AG10803 (cell line): ENCODE measurements at regions not wholly inside any gene's neighbourhood (a gene's known extent, or its start where the extent isn't known, plus 50 kb on each side); places are given as distances from the start of the nearest gene placed in this dataset.

Experiments used
- DNase-seq: peaks from one replicate; pipeline ENCODE4 v3.0.0; 2010; ENCODE audit warnings: low read depth
- H3K4me3 ChIP-seq: 2 replicates; pipeline ENCODE4 v1.5.1; 2011; ENCODE audit warnings: mild to moderate bottlenecking, low read length, control low read depth
- TF ChIP-seq, protein P1 (sequence below): conservative IDR thresholded peaks from 2 replicates; pipeline ENCODE4 v1.5.1; 2011; ENCODE audit warnings: mild to moderate bottlenecking, low read length, control low read depth, inconsistent platforms

DNA sequence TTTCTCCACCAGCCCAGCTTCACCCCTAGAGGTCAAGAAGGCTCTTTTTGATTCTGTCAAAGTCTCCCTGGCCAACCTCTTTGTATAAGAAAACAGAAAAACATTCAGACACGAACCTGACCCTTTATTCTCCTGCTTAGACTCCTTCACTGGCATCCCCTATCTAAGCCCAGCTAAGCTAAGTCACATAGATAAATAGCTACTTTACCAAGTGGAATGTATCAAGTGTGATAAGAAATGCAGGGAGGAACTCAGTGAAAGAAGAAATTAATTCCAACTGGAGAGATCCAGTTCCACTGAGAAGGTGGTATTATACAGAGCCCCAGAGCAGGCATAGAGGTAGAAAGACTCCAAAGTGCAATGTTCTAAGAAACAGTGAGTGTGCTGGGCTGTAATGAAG lies 489.5 kb downstream of the TNS1 start:
- TF ChIP-seq, protein P1, sequence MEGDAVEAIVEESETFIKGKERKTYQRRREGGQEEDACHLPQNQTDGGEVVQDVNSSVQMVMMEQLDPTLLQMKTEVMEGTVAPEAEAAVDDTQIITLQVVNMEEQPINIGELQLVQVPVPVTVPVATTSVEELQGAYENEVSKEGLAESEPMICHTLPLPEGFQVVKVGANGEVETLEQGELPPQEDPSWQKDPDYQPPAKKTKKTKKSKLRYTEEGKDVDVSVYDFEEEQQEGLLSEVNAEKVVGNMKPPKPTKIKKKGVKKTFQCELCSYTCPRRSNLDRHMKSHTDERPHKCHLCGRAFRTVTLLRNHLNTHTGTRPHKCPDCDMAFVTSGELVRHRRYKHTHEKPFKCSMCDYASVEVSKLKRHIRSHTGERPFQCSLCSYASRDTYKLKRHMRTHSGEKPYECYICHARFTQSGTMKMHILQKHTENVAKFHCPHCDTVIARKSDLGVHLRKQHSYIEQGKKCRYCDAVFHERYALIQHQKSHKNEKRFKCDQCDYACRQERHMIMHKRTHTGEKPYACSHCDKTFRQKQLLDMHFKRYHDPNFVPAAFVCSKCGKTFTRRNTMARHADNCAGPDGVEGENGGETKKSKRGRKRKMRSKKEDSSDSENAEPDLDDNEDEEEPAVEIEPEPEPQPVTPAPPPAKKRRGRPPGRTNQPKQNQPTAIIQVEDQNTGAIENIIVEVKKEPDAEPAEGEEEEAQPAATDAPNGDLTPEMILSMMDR, result no peak
- no peak overlapping the region for H3K4me3 ChIP-seq
- DNase-seq, result no peak

DNA sequence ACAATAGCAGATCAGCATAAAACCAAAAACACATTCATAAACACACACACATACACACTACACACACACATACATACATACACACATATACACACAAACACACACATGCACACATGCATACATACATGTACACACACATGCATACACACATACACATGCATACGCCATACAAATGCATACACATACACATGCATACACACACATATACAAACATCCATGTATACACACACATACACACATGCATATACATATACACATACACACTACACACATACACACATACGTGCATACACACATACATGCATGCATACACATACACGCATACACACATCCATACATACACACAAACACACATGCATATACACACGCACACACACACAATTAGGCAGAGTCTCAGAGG lies 490.1 kb downstream of the TNS1 start:
- DNase-seq, result no peak
- TF ChIP-seq, protein P1, result no peak
- H3K4me3 ChIP-seq, result no peak overlapping the region

DNA sequence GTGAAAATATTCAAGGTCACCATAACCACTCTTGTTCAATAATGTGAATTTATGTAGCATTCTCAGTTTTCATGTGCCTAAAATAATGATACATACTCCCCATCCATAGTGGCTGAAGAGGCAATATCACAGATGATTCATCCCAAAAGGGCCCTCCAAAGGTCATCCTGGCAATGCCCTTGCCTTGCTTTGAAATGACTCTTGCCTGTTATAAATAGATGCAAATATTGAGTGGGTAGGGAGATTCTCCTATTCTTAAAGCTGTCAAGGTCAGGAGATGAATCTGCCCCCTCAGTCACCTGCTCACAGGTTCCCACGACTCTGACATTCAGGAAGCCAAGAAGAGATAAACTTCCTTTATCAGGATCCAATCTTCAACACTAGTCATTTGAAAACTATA lies 490.5 kb downstream of the TNS1 start:
- no peak for DNase-seq
- TF ChIP-seq, protein P1, result no peak
- no peak overlapping the region for H3K4me3 ChIP-seq

DNA sequence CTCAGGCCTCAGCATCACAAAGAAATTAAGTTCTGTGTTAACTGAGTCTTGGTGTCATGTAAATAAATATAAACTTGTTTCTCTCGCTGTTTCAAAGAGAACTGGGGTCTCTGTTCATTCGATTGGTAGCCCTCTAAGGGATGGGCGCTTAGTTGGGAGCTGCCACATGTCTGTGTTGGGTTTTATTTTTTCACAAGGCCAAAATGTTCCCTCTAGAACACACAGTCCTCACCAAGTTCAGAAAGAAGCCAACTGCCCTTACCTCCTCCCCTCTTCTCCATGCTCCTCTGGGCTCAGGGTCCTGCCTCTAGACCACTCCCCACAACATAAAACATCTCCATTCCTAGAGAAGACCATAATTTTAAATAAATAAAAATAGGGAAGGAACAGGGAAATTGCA lies 490.9 kb downstream of the TNS1 start:
- TF ChIP-seq, protein P1, result no peak
- DNase-seq, result no peak
- H3K4me3 ChIP-seq, result no peak overlapping the region

DNA sequence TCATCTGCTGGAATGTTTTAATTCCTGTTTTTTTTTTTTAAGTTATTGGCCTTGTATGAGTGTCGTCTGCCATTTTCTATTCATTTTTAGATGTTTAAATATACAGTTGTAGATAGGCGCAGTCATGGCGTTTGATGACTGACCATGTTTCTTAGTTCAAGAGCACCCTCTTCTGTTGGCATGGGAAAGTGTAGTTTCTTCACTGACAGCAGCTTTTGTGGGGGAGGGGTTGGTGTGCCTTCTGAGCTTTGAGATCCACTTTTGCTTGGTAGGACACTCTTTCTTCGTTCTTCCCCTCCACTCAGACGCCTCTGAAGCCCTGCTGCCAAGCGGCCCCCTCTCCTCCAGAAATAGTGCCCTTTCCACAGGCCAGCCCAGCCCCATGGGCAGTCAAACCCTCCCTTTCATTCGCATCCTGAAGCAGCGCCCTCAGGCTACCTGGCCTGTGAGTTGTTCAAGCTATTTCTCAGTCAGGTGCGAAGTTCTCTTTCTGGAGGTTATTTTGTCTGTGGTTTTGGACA lies 492.0 kb downstream of the TNS1 start:
- no peak overlapping the region for H3K4me3 ChIP-seq
- DNase-seq, result peak; percentile 86
- TF ChIP-seq, protein P1, result peak; percentile 86

DNA sequence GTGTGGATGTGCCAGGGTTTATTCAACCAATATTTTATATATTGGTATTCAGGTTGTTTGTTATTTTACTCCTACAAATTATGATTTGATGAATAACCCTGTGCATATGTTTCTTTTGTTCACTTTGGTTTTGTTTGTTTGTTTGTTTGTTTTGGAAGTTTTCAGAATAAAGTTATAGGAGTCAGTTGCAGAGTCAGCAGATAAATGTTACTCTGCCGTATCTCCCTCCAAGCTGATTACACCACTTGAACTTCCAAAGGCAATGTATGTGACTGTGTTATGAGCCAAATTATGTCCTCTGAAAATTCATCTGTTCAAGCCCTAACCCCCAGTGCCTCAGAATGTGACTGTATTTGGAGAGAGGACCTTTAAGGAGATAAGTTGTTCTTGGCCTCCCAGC lies 497.5 kb downstream of the TNS1 start:
- H3K4me3 ChIP-seq, result no peak overlapping the region
- TF ChIP-seq, protein P1, result no peak
- DNase-seq, result no peak

DNA sequence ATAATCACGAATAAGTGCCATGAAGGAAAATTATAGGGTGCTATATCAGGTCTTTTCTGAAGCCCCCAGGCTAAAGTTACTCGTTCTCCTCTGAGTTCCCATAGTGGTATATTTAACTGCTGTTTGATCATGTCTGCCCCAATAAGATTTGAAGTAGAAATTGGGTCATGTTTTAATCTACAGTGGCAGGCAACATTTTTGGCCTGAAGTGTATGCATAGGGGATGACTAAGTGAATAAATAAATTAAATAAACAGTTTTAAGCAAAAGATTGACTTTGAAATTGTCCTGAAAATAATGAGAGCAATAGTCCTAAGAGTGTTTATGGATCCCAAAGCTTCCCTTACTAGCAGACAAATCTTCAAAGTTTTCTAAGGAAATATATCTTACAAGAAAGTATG lies 500.9 kb downstream of the TNS1 start:
- TF ChIP-seq, protein P1, result no peak
- H3K4me3 ChIP-seq, result no peak overlapping the region
- no peak for DNase-seq
